GM19467 (cell line): ENCODE measurements at regions not wholly inside any gene's neighbourhood (a gene's known extent, or its start where the extent isn't known, plus 50 kb on each side); places are given as distances from the start of the nearest gene placed in this dataset.

Source experiments
- ATAC-seq: cut with Tn5 transposase; IDR thresholded peaks from one replicate; pipeline ENCODE4 v1.9.1; 2021; ENCODE audit warnings: mild to moderate bottlenecking, moderate library complexity; ENCODE audit not compliant: unreplicated experiment

DNA sequence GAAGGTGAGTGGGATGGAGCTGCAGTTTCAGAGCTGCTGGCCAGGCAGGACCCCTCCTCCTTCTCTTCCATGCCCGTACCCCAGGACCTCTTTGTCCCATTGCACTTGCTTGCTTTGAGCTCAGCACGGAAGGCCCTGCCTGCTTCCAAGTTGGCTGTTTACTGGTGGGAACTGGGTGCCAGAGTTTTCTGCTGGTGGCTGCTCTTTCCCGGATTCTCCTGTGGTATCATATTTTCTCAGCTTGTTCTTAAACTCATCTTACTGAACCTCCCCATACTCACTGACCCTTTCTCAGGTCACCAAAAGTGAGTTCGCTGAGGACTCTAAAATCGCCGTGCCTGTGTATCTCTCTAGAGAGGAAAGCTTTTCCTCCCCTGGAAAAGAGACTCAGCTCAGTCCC, 297.7 kb upstream of the TNP1 start:
- no peak for ATAC-seq

DNA sequence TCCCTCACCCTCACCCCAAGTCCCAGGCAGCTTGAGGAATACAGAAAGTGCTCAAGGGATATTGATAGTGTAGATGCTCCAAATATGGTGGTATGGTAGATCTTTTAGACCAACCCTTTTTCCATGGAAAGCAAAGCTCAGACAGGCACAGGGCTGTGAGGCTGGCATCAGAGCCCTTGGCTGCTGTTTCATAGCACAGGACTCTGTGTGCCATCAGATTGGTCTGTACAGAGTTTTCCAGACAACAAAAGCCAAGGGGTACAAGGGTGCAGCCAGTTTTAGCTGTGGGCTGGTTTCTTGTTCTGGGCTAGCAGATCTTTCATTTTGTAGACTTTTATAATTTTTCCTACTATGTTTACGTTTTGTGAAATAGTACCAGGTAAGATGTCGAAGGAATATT, 296.9 kb upstream of the TNP1 start:
- no peak for ATAC-seq

DNA sequence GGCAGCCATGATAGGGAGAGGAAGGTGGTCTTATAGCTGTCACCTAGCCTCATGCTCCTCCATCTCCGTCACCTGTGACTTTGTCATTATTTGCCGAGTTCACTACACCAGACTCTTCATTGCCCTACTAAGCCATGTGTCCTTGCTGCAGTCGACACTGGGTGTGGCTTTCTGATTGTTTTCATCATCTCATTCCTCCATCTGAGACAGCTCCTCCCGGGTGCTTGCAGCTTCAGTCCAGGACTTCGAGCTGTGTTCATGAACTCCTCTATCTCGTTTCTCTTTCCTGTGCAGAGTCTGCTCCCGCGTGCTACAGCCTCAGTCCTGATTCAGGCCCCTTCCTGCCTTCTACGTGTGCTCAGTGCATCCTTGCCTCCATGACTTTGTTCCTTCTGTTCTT, 295.1 kb upstream of the TNP1 start:
- ATAC-seq: no peak

DNA sequence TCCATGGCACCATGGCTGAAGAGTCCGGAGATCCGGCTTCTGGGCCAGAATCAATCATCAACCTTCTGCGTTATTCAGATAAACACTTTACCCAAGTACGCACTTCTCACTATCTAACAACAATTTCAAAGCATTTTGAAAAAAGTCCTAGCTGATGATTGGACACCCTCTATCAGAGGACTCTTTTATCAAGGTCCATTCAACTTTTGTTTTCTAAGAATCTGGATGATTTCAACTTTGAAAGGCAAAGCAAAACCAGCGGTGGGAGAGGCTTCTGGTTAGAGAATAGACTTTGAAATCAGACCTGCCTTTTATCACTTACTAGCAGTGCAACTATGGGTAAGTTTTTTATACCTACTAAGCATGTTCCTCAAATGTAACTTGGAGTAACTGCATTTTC, 293.6 kb upstream of the TNP1 start:
- no peak for ATAC-seq

DNA sequence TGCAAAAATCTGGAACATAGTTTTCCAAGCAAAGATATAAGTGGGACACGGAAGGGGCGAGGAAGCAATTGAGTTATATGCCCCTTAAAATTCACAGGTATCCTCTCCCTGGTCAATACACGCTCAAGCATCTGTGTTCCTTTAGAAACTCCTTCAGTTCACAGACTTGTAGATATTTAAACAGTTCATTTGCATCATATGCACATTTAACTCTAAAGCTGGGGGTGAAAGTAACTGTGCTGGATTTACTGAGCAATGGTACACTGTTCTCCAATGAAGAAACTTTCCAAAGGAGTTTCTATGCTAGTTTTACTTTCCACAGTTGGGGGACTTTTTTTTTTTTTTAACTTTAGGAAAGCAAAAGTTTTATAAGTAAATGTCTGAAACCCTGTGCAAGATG, 293.0 kb upstream of the TNP1 start:
- ATAC-seq: no peak

DNA sequence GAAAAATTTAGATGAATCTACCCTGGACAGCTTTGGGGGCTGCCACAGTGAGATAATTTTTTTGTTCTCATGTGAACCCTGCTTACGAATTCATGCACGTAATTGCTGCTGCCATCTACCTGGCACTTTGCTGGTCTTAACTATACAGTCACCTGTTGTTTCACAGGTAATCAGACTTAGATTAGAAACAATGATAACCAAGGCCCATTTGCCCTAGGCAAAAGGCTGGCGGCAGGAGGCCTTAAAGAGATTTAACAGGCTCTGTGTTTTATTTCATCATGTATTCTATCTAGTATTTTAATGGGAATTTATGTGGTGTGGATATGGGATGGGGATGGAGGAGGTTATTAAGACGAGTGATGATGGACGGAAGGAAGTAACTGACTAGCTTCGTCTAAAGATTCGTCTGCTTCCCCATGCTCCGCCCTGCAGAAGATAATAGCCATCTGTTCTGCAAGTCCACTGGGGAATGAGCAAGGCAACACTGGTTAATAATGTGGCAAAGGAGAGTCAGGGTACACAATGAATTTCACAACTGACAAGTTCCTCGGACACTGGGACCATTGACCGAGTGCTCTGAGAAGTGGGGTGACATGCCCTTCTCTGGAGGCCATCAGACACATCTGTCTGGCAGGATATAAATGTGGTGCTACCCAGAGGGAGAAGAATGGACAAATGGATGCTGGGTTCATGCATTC, 291.8 kb upstream of the TNP1 start:
- ATAC-seq: no peak

DNA sequence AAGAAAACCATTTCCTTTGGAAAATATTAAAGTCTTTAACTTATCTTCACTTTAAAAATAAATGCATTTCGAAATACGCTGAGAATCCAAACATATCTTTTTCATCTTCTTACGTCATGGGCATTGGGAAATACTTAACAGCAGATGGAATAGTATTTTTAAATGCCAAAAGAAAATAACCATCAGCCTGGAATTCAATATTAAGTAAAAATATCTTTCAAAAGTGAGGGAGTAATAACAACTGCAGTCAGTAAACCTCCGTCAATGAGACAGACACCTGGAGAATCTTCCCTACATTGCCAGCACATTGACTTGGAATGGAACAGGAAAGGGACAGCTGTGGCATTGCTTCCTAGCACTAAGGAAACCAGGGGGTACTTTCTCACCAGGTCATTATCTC, 290.4 kb upstream of the TNP1 start:
- no peak for ATAC-seq

DNA sequence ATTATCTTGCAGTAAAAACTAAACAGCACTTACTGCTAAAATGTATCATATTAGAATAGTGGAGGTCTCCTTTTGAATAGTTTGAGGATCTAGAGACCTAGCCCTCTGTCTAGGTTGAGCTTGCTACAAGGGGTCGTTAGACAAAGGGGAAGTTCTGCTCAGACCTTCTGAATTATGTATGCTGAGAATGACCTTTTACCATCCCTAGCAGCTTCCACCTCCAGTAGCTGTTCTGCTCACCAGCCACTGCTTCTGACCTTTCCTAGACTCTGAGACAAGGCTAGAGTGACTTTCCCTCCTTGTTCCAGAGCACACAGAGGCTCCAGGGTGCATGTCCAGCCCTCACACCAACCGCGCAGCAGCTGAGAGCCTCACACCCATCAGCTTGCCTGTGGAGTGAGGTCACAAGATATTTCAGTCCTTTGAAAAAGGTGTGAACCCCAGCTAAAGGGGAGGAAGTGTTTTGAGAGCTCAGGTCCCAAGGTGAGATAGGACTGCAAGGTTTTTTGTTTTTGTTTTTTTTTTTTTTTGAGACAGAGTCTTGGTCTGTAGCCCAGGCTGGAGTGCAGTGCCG, 289.3 kb upstream of the TNP1 start:
- no peak for ATAC-seq

DNA sequence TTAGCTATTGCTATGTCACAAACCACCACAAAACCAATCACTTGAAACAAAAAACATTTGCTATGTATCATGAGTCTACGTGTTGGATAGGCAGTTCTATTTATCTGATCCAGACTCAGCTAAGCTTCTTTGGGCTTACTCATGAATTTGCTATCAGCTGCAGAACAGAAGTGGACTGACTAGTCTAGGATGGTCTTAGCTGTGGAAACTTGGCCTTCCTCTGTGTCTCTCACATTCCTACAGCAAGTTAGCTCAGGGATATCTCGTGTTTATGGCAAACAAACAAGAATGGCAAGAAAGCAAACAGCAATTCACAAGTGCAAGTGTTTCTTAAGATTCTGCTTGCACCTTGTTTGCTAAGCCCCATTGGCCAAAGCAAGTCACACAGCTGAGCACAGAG, 288.0 kb upstream of the TNP1 start:
- ATAC-seq: no peak

DNA sequence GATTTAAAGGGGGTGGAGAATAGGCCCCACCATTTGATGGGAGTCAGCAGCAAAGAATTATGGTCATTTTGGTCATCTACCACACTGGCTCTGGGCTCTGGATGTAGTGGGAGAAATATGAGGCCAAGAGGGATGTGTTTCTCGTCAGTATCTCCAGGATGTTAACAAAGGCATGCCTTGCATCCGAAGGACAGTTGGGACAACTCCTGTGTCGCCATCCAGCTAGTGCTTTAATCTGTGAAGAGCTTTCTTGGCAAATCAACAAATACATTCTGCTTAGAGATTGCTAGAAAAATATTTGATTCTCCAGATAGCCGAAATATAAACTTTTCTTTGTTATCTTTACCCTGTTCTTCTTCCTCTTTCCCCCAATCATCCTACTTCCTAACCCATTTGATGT, 287.1 kb upstream of the TNP1 start:
- no peak for ATAC-seq

DNA sequence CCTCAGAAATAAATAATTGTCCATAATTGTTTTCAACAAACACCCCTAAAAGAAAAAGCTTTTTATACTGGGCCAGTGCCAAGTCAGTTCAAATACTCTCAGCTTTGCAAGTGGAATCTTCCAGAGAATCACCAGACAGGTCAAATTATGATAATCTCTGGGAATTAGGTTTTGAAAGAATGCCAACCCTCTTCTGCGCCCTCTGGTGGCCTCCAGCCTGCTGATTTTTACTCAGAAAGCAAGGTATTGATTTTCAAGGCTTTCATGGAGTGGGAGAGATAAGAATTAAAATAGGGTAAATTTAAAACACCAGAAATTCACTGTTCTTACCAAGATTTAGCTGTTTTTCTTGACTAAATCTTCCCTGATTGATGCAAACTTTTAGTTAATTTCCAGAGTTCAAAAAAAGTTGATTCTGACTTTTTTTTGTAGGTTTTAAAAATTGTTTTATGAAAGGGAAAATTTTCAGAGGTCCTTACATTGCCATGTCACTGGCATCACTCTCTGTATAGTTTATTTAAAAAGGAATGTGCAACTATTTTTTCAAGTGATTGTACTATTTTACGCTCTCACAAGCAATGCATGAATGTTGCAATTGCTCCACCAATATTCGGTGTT, 282.9 kb upstream of the TNP1 start:
- ATAC-seq: no peak

DNA sequence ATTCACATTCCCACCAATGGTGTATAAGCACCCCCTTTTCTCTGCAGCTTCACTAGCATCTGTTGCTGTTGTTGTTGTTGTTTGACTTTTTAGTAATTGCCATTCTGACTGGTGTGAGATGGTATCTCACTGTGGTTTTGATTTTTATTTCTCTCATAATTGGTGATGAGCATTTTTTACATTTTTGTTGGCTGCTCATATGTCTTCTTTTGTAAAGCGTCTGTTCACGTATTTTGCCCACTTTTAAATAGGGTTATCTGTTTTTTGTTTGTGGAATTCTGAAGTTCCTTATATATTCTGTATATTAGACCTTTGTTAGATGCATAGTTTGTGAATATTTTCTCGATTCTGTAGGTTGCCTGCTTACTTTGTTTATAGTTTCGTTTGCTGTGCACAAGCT, 278.4 kb upstream of the TNP1 start:
- no peak for ATAC-seq

DNA sequence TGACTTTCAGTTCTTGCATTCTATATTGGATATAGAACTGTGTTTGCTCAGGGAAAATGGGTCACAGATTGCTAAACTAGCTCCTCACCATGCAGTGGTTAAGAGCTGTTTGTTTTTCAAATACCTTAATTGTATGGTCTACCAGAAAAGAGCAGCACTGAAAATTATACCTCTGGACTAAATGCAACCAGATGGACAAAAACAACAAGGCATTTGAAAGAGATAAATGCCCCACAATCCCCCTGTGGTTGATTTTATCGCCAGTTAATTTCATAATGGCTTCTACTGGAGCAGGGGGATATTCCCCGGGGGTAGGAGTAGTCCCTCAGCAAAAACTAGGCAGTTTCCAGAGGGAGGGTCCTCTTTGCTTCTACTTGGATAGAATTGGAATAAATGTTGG, 267.9 kb upstream of the TNP1 start:
- ATAC-seq: no peak

DNA sequence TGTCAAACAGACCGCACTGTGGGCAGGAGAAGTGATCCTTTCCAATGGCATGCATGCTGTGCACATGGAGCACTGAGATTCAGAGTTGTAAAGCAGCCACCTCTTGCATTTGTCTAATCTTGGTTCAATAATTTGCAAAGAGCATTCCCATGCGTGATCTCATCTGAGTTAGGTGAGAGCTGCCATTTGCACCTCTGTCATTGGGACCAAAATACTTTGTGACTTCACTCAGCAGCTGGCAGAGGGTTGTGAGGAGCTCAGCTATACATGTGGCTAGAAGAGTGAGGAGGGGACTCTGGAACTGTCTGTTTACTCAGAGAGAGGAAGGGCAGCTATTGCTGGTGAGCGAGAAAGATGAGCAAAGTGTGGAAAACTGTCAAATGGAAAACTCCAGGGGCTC, 265.1 kb upstream of the TNP1 start:
- no peak for ATAC-seq

DNA sequence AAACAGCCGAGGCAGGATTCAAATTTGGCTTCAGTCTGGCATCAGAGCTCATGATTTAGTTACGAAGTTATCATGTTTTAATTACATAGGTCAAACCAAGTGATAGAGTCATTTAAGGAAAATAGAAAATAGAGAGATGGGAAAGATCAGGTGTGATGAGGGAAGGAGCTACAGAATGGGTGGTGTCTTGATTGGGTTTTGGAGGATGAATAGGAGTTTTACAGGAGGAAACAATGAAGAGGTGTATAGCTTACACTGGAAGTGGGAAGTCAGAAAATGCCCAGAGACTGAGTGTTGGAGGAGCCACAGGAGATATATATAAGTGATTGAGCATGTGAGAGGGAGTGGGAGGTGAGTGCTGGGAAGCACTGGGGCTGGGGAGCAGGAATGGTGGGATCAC, 264.2 kb upstream of the TNP1 start:
- ATAC-seq: no peak

DNA sequence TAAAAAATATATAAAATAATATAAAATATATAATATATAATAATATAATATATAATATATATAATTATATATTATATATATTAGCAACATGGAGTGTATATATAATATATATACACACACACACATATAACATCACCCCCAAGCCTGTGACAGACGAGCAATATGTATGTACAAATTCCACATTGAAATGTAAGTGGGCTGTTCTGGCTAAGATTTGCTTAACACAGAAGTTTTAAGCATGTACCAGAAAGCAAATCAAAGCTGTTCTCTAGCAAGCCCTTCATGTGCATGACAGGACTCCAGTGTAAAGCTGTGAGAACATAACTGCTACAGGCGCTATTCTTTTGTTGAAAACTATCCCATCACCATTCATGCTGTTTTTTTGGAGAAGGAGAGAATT, 261.7 kb upstream of the TNP1 start:
- no peak for ATAC-seq

DNA sequence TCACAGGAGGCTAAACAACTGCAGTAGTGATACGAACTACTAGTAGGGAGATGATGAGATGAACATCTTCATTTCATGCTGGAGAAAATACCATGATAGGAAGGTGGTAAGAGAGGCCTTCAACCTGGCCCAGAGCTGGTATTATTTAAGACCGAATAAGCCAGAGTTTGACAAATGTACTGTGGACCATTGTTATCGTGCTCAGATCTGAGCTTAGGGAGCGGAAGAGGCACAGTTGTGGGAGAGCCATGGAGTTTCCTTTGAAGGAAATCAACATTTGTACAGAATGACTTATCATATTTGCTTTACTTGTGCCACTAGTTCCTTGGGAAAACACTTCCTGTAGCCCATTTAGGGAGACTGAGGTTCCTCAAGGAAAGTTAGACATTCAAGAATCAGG, 260.6 kb upstream of the TNP1 start:
- no peak for ATAC-seq

DNA sequence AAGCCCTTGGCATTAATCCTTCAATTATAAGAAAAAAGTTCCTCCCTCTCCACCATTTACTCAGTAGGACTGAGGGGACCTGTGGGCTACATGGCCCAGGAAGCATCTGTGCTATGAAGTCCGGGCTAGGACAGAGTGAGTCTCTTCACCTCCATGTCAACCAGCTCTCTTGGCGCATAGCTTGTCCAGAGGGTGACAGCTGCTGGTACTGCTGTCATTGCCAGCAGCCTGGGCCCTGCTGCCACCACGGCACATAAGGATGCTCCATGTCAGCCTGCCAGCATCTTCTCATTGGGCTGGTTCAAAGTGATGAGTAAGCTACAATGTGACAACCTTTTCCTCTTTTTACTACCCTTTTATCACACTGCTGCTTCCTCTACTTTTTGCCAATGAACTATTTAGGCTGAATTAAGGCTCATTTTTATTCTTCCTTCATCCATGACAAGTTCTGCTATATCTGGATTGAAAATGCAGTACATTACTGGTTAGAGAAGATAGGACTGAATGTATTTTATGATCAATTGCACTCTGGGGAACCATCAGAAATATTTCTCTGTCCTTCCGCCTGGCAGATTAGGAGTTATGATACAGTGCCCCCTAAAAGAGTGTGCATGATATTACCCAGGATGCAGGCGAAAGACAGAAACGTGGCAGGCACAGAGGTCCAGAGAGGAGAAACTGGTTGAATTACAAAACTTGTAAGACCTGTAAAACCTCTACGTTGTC, 258.9 kb upstream of the TNP1 start:
- ATAC-seq: no peak

DNA sequence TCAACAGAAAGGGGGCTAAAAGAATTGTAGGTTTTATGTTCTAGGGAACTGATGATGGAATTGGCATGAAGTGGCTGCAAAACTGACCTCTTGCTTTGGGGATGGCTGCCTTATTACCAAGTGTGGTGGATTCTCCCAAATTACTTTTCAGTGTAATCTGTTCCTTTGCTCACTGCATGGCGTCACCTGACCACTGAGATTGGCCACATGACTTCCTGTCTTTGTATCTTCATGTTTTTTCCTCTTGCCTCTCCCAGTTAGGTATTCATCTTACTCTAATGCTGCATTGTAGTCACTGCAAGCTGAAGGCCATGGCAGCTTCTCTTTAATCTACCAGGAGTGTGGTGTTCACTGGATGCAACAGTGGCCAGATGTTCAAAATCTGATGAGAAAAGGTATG, 257.7 kb upstream of the TNP1 start:
- no peak for ATAC-seq

DNA sequence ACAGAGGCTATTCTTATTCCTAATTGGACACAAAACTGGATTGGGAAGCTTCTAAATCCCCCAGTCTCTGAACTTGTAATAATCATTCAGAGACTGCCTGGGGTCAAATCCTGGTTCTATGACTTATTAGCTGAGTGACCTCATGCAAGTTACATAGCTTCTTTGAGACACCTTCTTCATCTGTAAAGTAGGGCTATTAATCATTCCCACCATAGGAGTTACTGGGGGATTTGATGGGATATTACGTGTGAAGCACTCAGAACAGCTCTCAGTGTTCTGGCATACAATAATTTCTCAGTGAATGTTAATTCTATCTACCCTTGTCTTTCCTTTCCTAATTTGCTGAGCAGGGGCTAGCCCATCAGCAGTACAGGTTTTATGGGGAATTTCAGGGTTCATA, 256.7 kb upstream of the TNP1 start:
- ATAC-seq: no peak

DNA sequence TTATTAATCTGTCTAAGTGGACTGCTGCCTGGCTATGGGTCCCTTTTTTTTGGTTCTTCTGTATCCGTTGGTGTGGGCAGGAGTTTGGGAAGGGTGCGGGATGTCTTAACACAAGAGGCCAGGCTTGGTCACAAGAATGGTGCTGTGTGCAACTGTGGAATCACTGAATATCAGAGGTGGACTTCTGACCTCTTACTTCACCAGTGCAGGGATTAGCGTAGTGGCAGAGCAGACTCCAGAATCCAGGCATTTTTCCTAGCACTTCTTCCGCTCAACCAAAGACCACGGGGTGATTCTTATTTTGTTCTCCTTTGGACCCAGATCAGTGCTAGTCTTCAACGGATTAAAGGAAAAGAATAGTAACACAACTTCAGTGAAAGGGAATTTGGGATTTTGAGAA, 254.3 kb upstream of the TNP1 start:
- no peak for ATAC-seq

DNA sequence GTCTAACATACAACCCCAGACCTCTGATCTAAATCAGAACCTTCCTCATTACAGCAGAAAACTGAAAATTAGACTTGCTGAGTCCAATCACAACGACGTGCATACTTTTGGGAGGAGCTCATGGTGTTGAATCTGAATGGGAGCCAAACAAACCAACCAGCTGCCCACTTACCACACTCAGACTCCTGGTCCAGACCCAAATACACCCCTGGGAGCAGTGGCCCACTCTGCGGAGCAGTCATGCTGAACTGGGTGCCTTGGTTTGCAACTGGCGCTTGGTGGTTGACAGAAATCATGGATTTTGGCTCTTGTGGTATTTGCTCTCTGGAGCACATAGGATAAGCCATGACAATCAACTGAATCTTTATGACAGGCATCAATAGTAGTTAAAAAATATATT, 253.6 kb upstream of the TNP1 start:
- ATAC-seq: no peak
